Right cardiac atrium (tissue), 5 donors: ENCODE measurements at regions not wholly inside any gene's neighbourhood (a gene's known extent, or its start where the extent isn't known, plus 50 kb on each side); places are given as distances from the start of the nearest gene placed in this dataset.
A peak's percentile ranks its signal among the peaks of the same experiment; 100 is the strongest.

Source experiments
- ATAC-seq, 2 donors: fragments of 200-7000 bp; cut with Tn5 transposase; one replicate each; pipeline versions ENCODE4 v1.8.0 to v1.9.1; 2020; ENCODE audit warnings: moderate library complexity in 2 of 2, mild to moderate bottlenecking in 1 of 2
- DNase-seq, 3 donors: peaks; one replicate each; pipeline ENCODE4 v3.0.0-alpha.2; 2020
- H3K27ac ChIP-seq: one replicate; pipeline ENCODE4 v1.5.1; 2013; ENCODE audit warnings: mild to moderate bottlenecking, low read length, control low read depth, moderate library complexity
- H3K27me3 ChIP-seq: one replicate; pipeline ENCODE4 v1.6.1; 2013; ENCODE audit not compliant: control insufficient read depth, insufficient read depth
- H3K4me1 ChIP-seq: one replicate; pipeline ENCODE4 v1.6.1; 2013; ENCODE audit warnings: low read length; ENCODE audit not compliant: control insufficient read depth, insufficient read depth
- H3K4me3 ChIP-seq: one replicate; pipeline ENCODE4 v1.5.1; 2013; ENCODE audit warnings: low read length, control low read depth
- H3K9me3 ChIP-seq: one replicate; pipeline ENCODE4 v1.6.1; 2013; ENCODE audit warnings: low read length; ENCODE audit not compliant: control insufficient read depth
- WGBS: extraction: QIAGEN DNeasy Blood & Tissue Kit; methylation state at CpG from one replicate; pipeline ENCODE4 v1.1.7; 2013; 5-methylcytosine and 5-hydroxymethylcytosine counted together
- intact Hi-C, 4 donors: fragments of 100-400 bp; cut with DNase I; formaldehyde crosslinking; loops; one replicate each; pipeline versions ENCODE4 v1.11.0 to v1.14.0; 2022 to 2023
- donor health status: healthy with polysubstance abuse.
- donor health status: DM: no; HTN: yes; CAD: no.
- donor health status: DM: no; HTN: no; CAD: no.
- donor health status: DM: no; HTN: yes; CAD: no; lungs with severe emphysema.
- donor health status: DM: yes; HTN: yes; CAD: no.

GRCh38 chr3:159852266-159852665 lies 136.4 kb upstream of the IL12A start:
- Histone ChIP-seq H3K4me3 (peak overlapping the region; percentile 3), H3K27me3 (no peaks in the 10 kb centered on the region), H3K27ac (peak overlapping the region; percentile 62), H3K9me3 (no peaks in the 10 kb centered on the region), H3K4me1 (peaks cover 4% of the 10 kb centered on the region)
- ATAC-seq (no peak), DNase-seq (no peak)
- intact Hi-C loops: no loop called here
- 11% methylated on average over 2 of the region's 2 CpGs for WGBS

GRCh38 chr3:159852821-159853505 lies 135.7 kb upstream of the IL12A start:
- Histone ChIP-seq H3K9me3 (no peaks in the 10 kb centered on the region), H3K27me3 (no peaks in the 10 kb centered on the region), H3K4me1 (peaks cover 4% of the 10 kb centered on the region), H3K4me3 (peak overlapping the region; percentile 3), H3K27ac (peak overlapping the region; percentile 62)
- DNase-seq (peak; percentile 71 to 89 (median 89)), ATAC-seq (peak; percentile 88 to 90)
- 7% methylated on average over 11 of the region's 11 CpGs for WGBS
- intact Hi-C loops: no loop called here

- ATAC-seq: no peak
- H3K4me3 ChIP-seq: peak overlapping the region; percentile 3
- no peak overlapping the region for H3K27ac ChIP-seq
- intact Hi-C loops: no loop called here
- H3K27me3 ChIP-seq: no peaks in the 10 kb centered on the region
- H3K9me3 ChIP-seq: no peaks in the 10 kb centered on the region
- peaks cover 4% of the 10 kb centered on the region for H3K4me1 ChIP-seq
- DNase-seq: no peak
These were observed 135.2 kb upstream of the IL12A start for GRCh38 chr3:159853506-159853864.

- intact Hi-C loops: no loop called here
These were observed 134.0 kb upstream of the IL12A start for GRCh38 chr3:159854500-159855124.

GRCh38 chr3:159855599-159856346 lies 132.9 kb upstream of the IL12A start:
- Histone ChIP-seq H3K4me3 (peak overlapping the region; percentile 74), H3K4me1 (peaks cover 7% of the 10 kb centered on the region), H3K9me3 (no peaks in the 10 kb centered on the region), H3K27ac (peak overlapping the region; percentile 90), H3K27me3 (no peaks in the 10 kb centered on the region)
- intact Hi-C loops: no loop called here
- ATAC-seq: no peak
- 35% methylated on average over 5 of the region's 5 CpGs for WGBS
- no peak for DNase-seq

More at GRCh38 chr3:159854500-159855124, 134.0 kb upstream of the IL12A start:
- peak overlapping the region; percentile 95 for H3K27ac ChIP-seq
- peak; percentile 17 to 32 for ATAC-seq
- no peaks in the 10 kb centered on the region for H3K27me3 ChIP-seq
- WGBS: 21% methylated on average over 8 of the region's 8 CpGs
- peak overlapping the region; percentile 74 for H3K4me3 ChIP-seq
- peak in 1 of 3 donors; percentile 57 for DNase-seq
- H3K4me1 ChIP-seq: peaks cover 2% of the 10 kb centered on the region
- no peaks in the 10 kb centered on the region for H3K9me3 ChIP-seq

GRCh38 chr3:159856590-159857104 lies 132.0 kb upstream of the IL12A start:
- DNase-seq (peak in 1 of 3 donors; percentile 53), ATAC-seq (peak in 1 of 2 donors; percentile 20)
- Histone ChIP-seq H3K4me3 (peak overlapping the region; percentile 74), H3K4me1 (peaks cover 8% of the 10 kb centered on the region), H3K9me3 (no peaks in the 10 kb centered on the region), H3K27me3 (no peaks in the 10 kb centered on the region), H3K27ac (peak overlapping the region; percentile 90)
- 45% methylated on average over 13 of the region's 13 CpGs for WGBS
- intact Hi-C loops: no loop called here

GRCh38 chr3:159857840-159858239 lies 130.8 kb upstream of the IL12A start:
- whole genome bisulfite sequencing: 53% methylated on average over 2 of the region's 2 CpGs
- Histone ChIP-seq H3K4me1 (peaks cover 9% of the 10 kb centered on the region), H3K27me3 (no peaks in the 10 kb centered on the region), H3K27ac (peak overlapping the region; percentile 83), H3K4me3 (no peak overlapping the region), H3K9me3 (no peaks in the 10 kb centered on the region)
- peak; percentile 77 to 78 for ATAC-seq
- peak in 2 of 3 donors; percentile 19 to 47 for DNase-seq
- intact Hi-C loops: no loop called here

GRCh38 chr3:159858650-159859049 lies 130.0 kb upstream of the IL12A start:
- Histone ChIP-seq H3K27ac (peak overlapping the region; percentile 79), H3K4me1 (peaks cover 9% of the 10 kb centered on the region), H3K9me3 (no peaks in the 10 kb centered on the region), H3K27me3 (no peaks in the 10 kb centered on the region), H3K4me3 (peak overlapping the region; percentile 6)
- intact Hi-C loops: no loop called here
- 62% methylated on average over 5 of the region's 5 CpGs for WGBS
- ATAC-seq: no peak
- no peak for DNase-seq

- Histone ChIP-seq H3K27ac (peak overlapping the region; percentile 75), H3K4me3 (no peak overlapping the region)
These were observed 129.2 kb upstream of the IL12A start for GRCh38 chr3:159859424-159859823.

GRCh38 chr3:159859836-159860235 lies 128.8 kb upstream of the IL12A start:
- Histone ChIP-seq H3K4me3 (no peak overlapping the region), H3K9me3 (no peaks in the 10 kb centered on the region), H3K27ac (peak overlapping the region; percentile 49), H3K27me3 (no peaks in the 10 kb centered on the region), H3K4me1 (peaks cover 10% of the 10 kb centered on the region)
- intact Hi-C loops: no loop called here
- ATAC-seq (no peak), DNase-seq (peak in 1 of 3 donors; percentile 30)
- 38% methylated on average over 3 of the region's 3 CpGs for WGBS

More at GRCh38 chr3:159859424-159859823, 129.2 kb upstream of the IL12A start:
- Histone ChIP-seq H3K4me1 (peaks cover 9% of the 10 kb centered on the region), H3K9me3 (no peaks in the 10 kb centered on the region), H3K27me3 (no peaks in the 10 kb centered on the region)
- intact Hi-C loops: no loop called here
- ATAC-seq (no peak), DNase-seq (no peak)
- 69% methylated on average over 3 of the region's 3 CpGs for WGBS
